IMR-90 (cell line): ENCODE measurements at regions not wholly inside any gene's neighbourhood (a gene's known extent, or its start where the extent isn't known, plus 50 kb on each side); places are given as distances from the start of the nearest gene placed in this dataset.

ENCODE experiments used
- ATAC-seq: fragments of 200-7000 bp; cut with Tn5 transposase; 2 replicates; pipeline ENCODE4 v1.9.1; 2020; ENCODE audit warnings: low read depth, mild to moderate bottlenecking, moderate library complexity
- BruUV-seq: library from RNA; stranded (reverse); fragments of 400-500 nt; replicated peaks from 2 replicates; lab custom pipeline; 2021; lab: Mats Ljungman, UMichigan
- CTCF ChIA-PET: fragments of 300-600 bp; formaldehyde crosslinking; extraction: SDS; loops from one replicate; lab custom pipeline; 2021; ENCODE audit warnings: antibody characterized with exemption; lab: Yijun Ruan, JAX
- POLR2A ChIA-PET: fragments of 300-600 bp; sonication (Branson Sonifier 250); formaldehyde crosslinking; loops from one replicate; lab custom pipeline; 2022; ENCODE audit warnings: antibody characterized with exemption; ENCODE audit not compliant: unreplicated experiment; lab: Charles Lee
- DNase-seq: peaks from one replicate; pipeline ENCODE4 v3.0.0; 2013
- H2AFZ ChIP-seq: replicated peaks from 2 replicates; pipeline ENCODE3; 2013; ENCODE audit warnings: low read length, mild to moderate bottlenecking; ENCODE audit not compliant: poor library complexity
- H2AK5ac ChIP-seq: 2 replicates; pipeline ENCODE4 v1.6.1; 2013; ENCODE audit warnings: low read depth, low read length, inconsistent platforms
- H2AK9ac ChIP-seq: replicated peaks from 2 replicates; pipeline ENCODE3; 2013; ENCODE audit warnings: mild to moderate bottlenecking, low read depth, low read length, moderate library complexity; ENCODE audit not compliant: poor library complexity
- H2BK120ac ChIP-seq: 2 replicates; pipeline ENCODE4 v1.6.1; 2013; ENCODE audit warnings: low read depth, low read length, inconsistent platforms
- H2BK15ac ChIP-seq: 3 replicates; pipeline ENCODE4 v1.6.1; 2013; ENCODE audit warnings: low read depth, low read length, inconsistent platforms
- H2BK20ac ChIP-seq: 2 replicates; pipeline ENCODE4 v1.6.1; 2013; ENCODE audit warnings: low read depth, mild to moderate bottlenecking, inconsistent platforms, low read length, moderate library complexity
- H2BK5ac ChIP-seq: 2 replicates; pipeline ENCODE4 v1.6.1; 2013; ENCODE audit warnings: mild to moderate bottlenecking, low read depth, low read length, inconsistent platforms; ENCODE audit not compliant: poor library complexity, severe bottlenecking
- H3K14ac ChIP-seq: replicated peaks from 2 replicates; pipeline ENCODE4 v1.6.1; 2013; ENCODE audit warnings: low read depth, low read length, inconsistent platforms
- H3K18ac ChIP-seq: 2 replicates; pipeline ENCODE4 v1.6.1; 2013; ENCODE audit warnings: low read depth, low read length, control low read depth
- H3K23ac ChIP-seq: 2 replicates; pipeline ENCODE4 v1.6.1; 2013; ENCODE audit warnings: low read depth, low read length, inconsistent platforms
- H3K27ac ChIP-seq: 2 replicates; pipeline ENCODE4 v1.5.1; 2013; ENCODE audit warnings: mild to moderate bottlenecking, control low read depth, low read length; ENCODE audit not compliant: insufficient read depth
- H3K27me3 ChIP-seq: 2 replicates; pipeline ENCODE4 v1.6.1; 2013; ENCODE audit warnings: low read length; ENCODE audit not compliant: control insufficient read depth, insufficient read depth
- H3K36me3 ChIP-seq: 2 replicates; pipeline ENCODE4 v1.6.1; 2013; ENCODE audit warnings: low read length, mixed read lengths; ENCODE audit not compliant: control insufficient read depth, insufficient read depth
- H3K4ac ChIP-seq: 2 replicates; pipeline ENCODE4 v1.6.1; 2013; ENCODE audit warnings: low read depth, low read length, inconsistent platforms
- H3K4me1 ChIP-seq: 2 replicates; pipeline ENCODE4 v1.6.1; 2013; ENCODE audit warnings: low read length, mixed read lengths; ENCODE audit not compliant: control insufficient read depth, insufficient read depth
- H3K4me2 ChIP-seq: 2 replicates; pipeline ENCODE4 v1.6.1; 2013; ENCODE audit warnings: low read depth, mild to moderate bottlenecking, control low read depth, low read length, moderate library complexity
- H3K4me3 ChIP-seq: 2 replicates; pipeline ENCODE4 v1.5.1; 2013; ENCODE audit warnings: low read depth, mild to moderate bottlenecking, control low read depth, low read length, moderate library complexity; ENCODE audit not compliant: insufficient read depth
- H3K56ac ChIP-seq: 2 replicates; pipeline ENCODE4 v1.6.1; 2013; ENCODE audit warnings: low read length, inconsistent platforms; ENCODE audit not compliant: insufficient read depth; ENCODE audit errors: extremely low read depth
- H3K79me1 ChIP-seq, 2 experiments: 2 replicates each; pipeline ENCODE4 v1.6.1; 2013; ENCODE audit warnings: low read length in 2 of 2, inconsistent platforms in 1 of 2, low read depth in 1 of 2
- H3K9ac ChIP-seq: 2 replicates; pipeline ENCODE4 v1.6.1; 2013; ENCODE audit warnings: low read depth, low read length, control low read depth
- H3K9me1 ChIP-seq: 2 replicates; pipeline ENCODE4 v1.6.1; 2013; ENCODE audit warnings: low read length, inconsistent platforms; ENCODE audit not compliant: insufficient read depth
- H3K9me3 ChIP-seq: 2 replicates; pipeline ENCODE4 v1.6.1; 2013; ENCODE audit warnings: low read length; ENCODE audit not compliant: control insufficient read depth, insufficient read depth
- H4K20me1 ChIP-seq: 2 replicates; pipeline ENCODE4 v1.6.1; 2013; ENCODE audit warnings: low read length, inconsistent platforms; ENCODE audit not compliant: insufficient read depth
- H4K5ac ChIP-seq: 2 replicates; pipeline ENCODE4 v1.6.1; 2013; ENCODE audit warnings: mild to moderate bottlenecking, low read depth, low read length, control low read depth
- H4K8ac ChIP-seq, 2 experiments: 2 replicates each; pipeline ENCODE4 v1.6.1; 2013; ENCODE audit warnings: low read depth in 2 of 2, low read length in 2 of 2, control low read depth in 1 of 2, inconsistent platforms in 1 of 2
- H4K91ac ChIP-seq: 2 replicates; pipeline ENCODE4 v1.6.1; 2013; ENCODE audit warnings: low read depth, low read length, inconsistent platforms; ENCODE audit not compliant: insufficient read depth
- CEBPB ChIP-seq: IDR thresholded peaks from 2 replicates; pipeline ENCODE4 v1.6.1; 2012; ENCODE audit warnings: low read depth, low read length, improper control_type of control experiment
- CTCF ChIP-seq: conservative IDR thresholded peaks from 2 replicates; pipeline ENCODE4 v1.5.1; 2012; ENCODE audit warnings: mild to moderate bottlenecking, low read depth, low read length, improper control_type of control experiment
- FOS ChIP-seq: fragments of 150-350 bp; IDR thresholded peaks from 2 replicates; pipeline ENCODE4 v1.6.1; 2016; ENCODE audit warnings: low read depth, low read length
- MAFK ChIP-seq: IDR thresholded peaks from 2 replicates; pipeline ENCODE4 v1.6.1; 2012; ENCODE audit warnings: low read depth, low read length, improper control_type of control experiment
- MAZ ChIP-seq: IDR thresholded peaks from 2 replicates; pipeline ENCODE4 v1.6.1; 2012; ENCODE audit warnings: low read depth, mild to moderate bottlenecking, low read length, improper control_type of control experiment, moderate library complexity, borderline replicate concordance
- MXI1 ChIP-seq: IDR thresholded peaks from 2 replicates; pipeline ENCODE4 v1.6.1; 2012; ENCODE audit warnings: low read depth, mild to moderate bottlenecking, low read length, moderate library complexity, borderline replicate concordance
- POLR2A ChIP-seq: IDR thresholded peaks from 2 replicates; pipeline ENCODE4 v1.6.1; 2012; ENCODE audit warnings: mild to moderate bottlenecking, low read depth, low read length
- RAD21 ChIP-seq: IDR thresholded peaks from 2 replicates; pipeline ENCODE4 v1.6.1; 2012; ENCODE audit warnings: low read length, improper control_type of control experiment
- RFX5 ChIP-seq: IDR thresholded peaks from 2 replicates; pipeline ENCODE4 v1.8.0; 2012; ENCODE audit warnings: low read depth, mild to moderate bottlenecking, low read length, moderate library complexity
- dilution Hi-C: fragments of 300-500 bp; cut with HindIII; formaldehyde crosslinking; loops from one replicate; pipeline ENCODE4 v1.14.3; 2018; ENCODE audit warnings: low sequenced_read_pairs; ENCODE audit not compliant: unreplicated experiment
- in situ Hi-C: fragments of 300-500 bp; cut with MboI; formaldehyde crosslinking; loops from 3 replicates; pipeline ENCODE4 v1.14.3; 2019; ENCODE audit warnings: low sequenced_read_pairs, inconsistent platforms, mixed read lengths
- intact Hi-C: fragments of 100-400 bp; cut with micrococcal nuclease; formaldehyde crosslinking; loops from 2 replicates; pipeline ENCODE4 v1.10.0; 2022
- TF ChIP-seq, protein P1 (sequence below): fragments of 150-350 bp; IDR thresholded peaks from 2 replicates; pipeline ENCODE4 v1.6.1; 2016; ENCODE audit warnings: low read depth, mild to moderate bottlenecking, low read length, moderate library complexity, borderline replicate concordance

DNA sequence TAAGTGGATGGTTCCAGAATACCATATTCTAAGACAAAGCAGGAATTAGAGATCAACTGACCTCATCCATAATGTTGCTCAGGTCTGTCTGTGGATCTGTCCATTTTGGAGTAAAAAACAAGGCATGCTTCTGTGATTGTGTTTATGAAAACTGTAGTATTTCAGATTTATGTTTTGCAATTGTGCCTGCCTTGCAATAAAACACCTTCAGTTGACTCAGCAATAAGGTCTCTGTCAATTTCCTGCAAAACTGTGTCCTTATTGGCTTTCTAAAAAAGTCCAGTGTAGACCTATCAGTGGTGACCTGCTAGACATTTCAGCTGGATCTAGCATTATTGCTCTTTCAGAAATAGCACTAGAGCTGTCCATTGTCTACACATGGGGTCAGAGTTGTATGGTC, 409.5 kb upstream of the AZI2 start:
- H3K4me1 ChIP-seq: no peaks in the 10 kb centered on the region
- no peak overlapping the region for H2AFZ ChIP-seq
- H3K9me1 ChIP-seq: no peaks in the 10 kb centered on the region
- H3K79me1 ChIP-seq: no peaks in the 10 kb centered on the region
- BruUV-seq: no TSS peak
- H3K9me3 ChIP-seq: no peaks in the 10 kb centered on the region
- in situ Hi-C loops (no loop called here), dilution Hi-C loops (no loop called here), intact Hi-C loops (no loop called here)
- H4K20me1 ChIP-seq: no peaks in the 10 kb centered on the region
- H3K9ac ChIP-seq: no peak overlapping the region
- no peak overlapping the region for H2BK20ac ChIP-seq
- no peaks in the 10 kb centered on the region for H3K27me3 ChIP-seq
- DNase-seq (no peak), ATAC-seq (no peak)
- no peak overlapping the region for H3K14ac ChIP-seq
- H3K36me3 ChIP-seq: no peaks in the 10 kb centered on the region
- H3K4me3 ChIP-seq: no peak overlapping the region
- no peak overlapping the region for H4K5ac ChIP-seq
- ChIA-PET POLR2A (no interaction called here), CTCF (interaction anchor here (0.6 kb wide), 1 partner anchor 43 kb away, joined by 3 read pairs; no protein-coding TSS in a partner anchor)
- no peak overlapping the region for H2AK5ac ChIP-seq
- no peak overlapping the region for H2BK15ac ChIP-seq
- no peak overlapping the region for H3K56ac ChIP-seq
- no peak overlapping the region for H3K18ac ChIP-seq
- H3K27ac ChIP-seq: no peak overlapping the region
- no peak overlapping the region for H4K91ac ChIP-seq
- no peak overlapping the region for H2BK5ac ChIP-seq
- no peak overlapping the region for H3K4ac ChIP-seq
- no peak overlapping the region for H3K4me2 ChIP-seq
- no peak overlapping the region for H4K8ac ChIP-seq
- no peak overlapping the region for H2AK9ac ChIP-seq
- TF ChIP-seq MAZ: no peak
- TF ChIP-seq FOS: no peak
- no peak for TF ChIP-seq RAD21
- no peak for TF ChIP-seq MXI1
- TF ChIP-seq MAFK: no peak
- no peak for TF ChIP-seq RFX5
- no peak for TF ChIP-seq CEBPB
- no peak for TF ChIP-seq CTCF
- TF ChIP-seq POLR2A: no peak
- TF ChIP-seq, protein P1, sequence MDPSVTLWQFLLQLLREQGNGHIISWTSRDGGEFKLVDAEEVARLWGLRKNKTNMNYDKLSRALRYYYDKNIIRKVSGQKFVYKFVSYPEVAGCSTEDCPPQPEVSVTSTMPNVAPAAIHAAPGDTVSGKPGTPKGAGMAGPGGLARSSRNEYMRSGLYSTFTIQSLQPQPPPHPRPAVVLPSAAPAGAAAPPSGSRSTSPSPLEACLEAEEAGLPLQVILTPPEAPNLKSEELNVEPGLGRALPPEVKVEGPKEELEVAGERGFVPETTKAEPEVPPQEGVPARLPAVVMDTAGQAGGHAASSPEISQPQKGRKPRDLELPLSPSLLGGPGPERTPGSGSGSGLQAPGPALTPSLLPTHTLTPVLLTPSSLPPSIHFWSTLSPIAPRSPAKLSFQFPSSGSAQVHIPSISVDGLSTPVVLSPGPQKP: no peak
- H2BK120ac ChIP-seq: no peak overlapping the region
- no peak overlapping the region for H3K23ac ChIP-seq
